Pancreas (tissue), 10 donors: ENCODE measurements at regions not wholly inside any gene's neighbourhood (a gene's known extent, or its start where the extent isn't known, plus 50 kb on each side); places are given as distances from the start of the nearest gene placed in this dataset.

ENCODE experiments used
- ATAC-seq, 4 donors: fragments of 200-7000 bp; cut with Tn5 transposase; one replicate each; pipeline versions ENCODE4 v1.8.0 to v1.9.1; 2020; ENCODE audit warnings: mild to moderate bottlenecking in 4 of 4, moderate library complexity in 4 of 4
- DNase-seq, 6 donors: peaks; one replicate each; pipeline ENCODE4 v3.0.0-alpha.2; 2020
- FAIRE-seq: peaks from 2 replicates; lab custom pipeline; 2012; peaks lifted over from hg19 to GRCh38; lab: Jason Lieb, UNC
- H3K27ac ChIP-seq, 4 donors: fragments of 200-600 bp; sonication (generic); 1 replicate in 3 of 4; 2 replicates in 1 of 4; pipeline versions ENCODE4 v1.5.0 to v1.8.0; 2020
- H3K27me3 ChIP-seq, 4 donors: fragments of 200-600 bp; one replicate each; pipeline ENCODE4 v1.8.0; 2021
- H3K36me3 ChIP-seq, 3 donors: fragments of 200-600 bp; sonication (generic) in 1 of 3; one replicate each; pipeline versions ENCODE4 v1.5.0 to v1.8.0; 2020 to 2021
- H3K4me1 ChIP-seq, 3 donors: fragments of 200-600 bp; one replicate each; pipeline ENCODE4 v1.8.0; 2021
- H3K4me3 ChIP-seq, 4 donors: fragments of 200-600 bp; sonication (generic) in 2 of 4; one replicate each; pipeline versions ENCODE4 v1.5.0 to v1.8.0; 2020 to 2021
- H3K9me3 ChIP-seq, 4 donors: fragments of 200-600 bp; one replicate each; pipeline ENCODE4 v1.8.0; 2021
- CTCF ChIP-seq, 4 donors: fragments of 200-600 bp; sonication (generic) in 3 of 4; IDR thresholded peaks; one replicate each; pipeline versions ENCODE4 v1.5.0 to v1.8.0; 2021; ENCODE audit warnings: antibody characterized with exemption in 4 of 4
- WGBS, 2 donors: extraction: QIAGEN DNeasy Blood & Tissue Kit; methylation state at CpG; one replicate each; pipeline ENCODE4 v1.1.7; 2013; 5-methylcytosine and 5-hydroxymethylcytosine counted together
- intact Hi-C, 3 donors: fragments of 100-400 bp; cut with DNase I; formaldehyde crosslinking; loops; one replicate each; pipeline versions ENCODE4 v1.11.1 to v1.14.2; 2022
- donor health status: healthy with polysubstance abuse.
- donor health status: DM: no; HTN: no; CAD: no; lungs with moderate emphysema.
- donor health status: DM: no; HTN: no; CAD: no.
- donor health status: control.
- donor health status: control.
- donor health status: Bipolar disorder and iron deficiency.
- donor health status: DM: yes; HTN: yes; CAD: no.
- donor health status: DM: no; HTN: no; CAD: no.
- donor health status: DM: no; HTN: no; CAD: no.
- donor health status: DM: yes; HTN: yes; CAD: no.

- H3K36me3 ChIP-seq: no peaks in the 10 kb centered on the region
- WGBS, 2 donors: 16 to 29% methylated on average over 1 of the region's 1 CpG
- peaks cover 0 to 16% (median 0%) of the 10 kb centered on the region in 4 donors for H3K27me3 ChIP-seq
- no peak for ATAC-seq
- H3K9me3 ChIP-seq: no peaks in the 10 kb centered on the region
- no peak for DNase-seq
- H3K27ac ChIP-seq: no peak overlapping the region
- intact Hi-C loops: loop anchor here in 1 of 3 donors (10.0 kb wide), 1 partner anchor 53 kb away; no protein-coding TSS in a partner anchor
- no peak for TF ChIP-seq CTCF (IDR thresholded peaks at IDR 0.05)
- no peak for FAIRE-seq
- H3K4me3 ChIP-seq: no peak overlapping the region
- H3K4me1 ChIP-seq: no peaks in the 10 kb centered on the region
Measured at GRCh38 chr20:22307409-22307808, 277.0 kb downstream of the FOXA2 start.

GRCh38 chr20:22305381-22305780, 279.0 kb downstream of the FOXA2 start:
- DNase-seq: no peak
- 55 to 65% methylated on average over 2 of the region's 2 CpGs for WGBS, 2 donors
- Histone ChIP-seq H3K9me3 (no peaks in the 10 kb centered on the region), H3K4me1 (no peaks in the 10 kb centered on the region), H3K27ac (no peak overlapping the region), H3K4me3 (no peak overlapping the region), H3K27me3 (peaks cover 0 to 4% (median 0%) of the 10 kb centered on the region in 4 donors), H3K36me3 (no peaks in the 10 kb centered on the region)
- no peak for TF ChIP-seq CTCF (IDR thresholded peaks at IDR 0.05)
- ATAC-seq: no peak
- intact Hi-C loops: loop anchor here in 1 of 3 donors (10.0 kb wide), 1 partner anchor 51 kb away; no protein-coding TSS in a partner anchor
- no peak for FAIRE-seq

- H3K27me3 ChIP-seq: no peaks in the 10 kb centered on the region
- no peak overlapping the region for H3K4me3 ChIP-seq
- ATAC-seq: no peak
- H3K4me1 ChIP-seq: no peaks in the 10 kb centered on the region
- 29 to 46% methylated on average over 3 of the region's 3 CpGs for WGBS, 2 donors
- FAIRE-seq: no peak
- TF ChIP-seq CTCF (IDR thresholded peaks at IDR 0.05): no peak
- intact Hi-C loops: loop anchor here in 1 of 3 donors (10.0 kb wide), 1 partner anchor 49 kb away; no protein-coding TSS in a partner anchor
- DNase-seq: no peak
- H3K9me3 ChIP-seq: no peaks in the 10 kb centered on the region
- no peaks in the 10 kb centered on the region for H3K36me3 ChIP-seq
- no peak overlapping the region for H3K27ac ChIP-seq
Measured at GRCh38 chr20:22303523-22303922, 280.8 kb downstream of the FOXA2 start.

GRCh38 chr20:22302039-22302438, 282.3 kb downstream of the FOXA2 start:
- no peak for ATAC-seq

More at GRCh38 chr20:22302039-22302438, 282.3 kb downstream of the FOXA2 start:
- WGBS, 2 donors: 57 to 83% methylated on average over 2 of the region's 2 CpGs
- Histone ChIP-seq H3K9me3 (no peaks in the 10 kb centered on the region), H3K27ac (no peak overlapping the region), H3K27me3 (no peaks in the 10 kb centered on the region), H3K4me3 (no peak overlapping the region), H3K36me3 (no peaks in the 10 kb centered on the region), H3K4me1 (no peaks in the 10 kb centered on the region)
- DNase-seq: no peak
- no peak for TF ChIP-seq CTCF (IDR thresholded peaks at IDR 0.05)
- intact Hi-C loops: loop anchor here in 1 of 3 donors (10.0 kb wide), 1 partner anchor 47 kb away; no protein-coding TSS in a partner anchor
- no peak for FAIRE-seq
